Endothelial cell of umbilical vein (primary cell): ENCODE measurements at regions not wholly inside any gene's neighbourhood (a gene's known extent, or its start where the extent isn't known, plus 50 kb on each side); places are given as distances from the start of the nearest gene placed in this dataset.

Experiments
- BruUV-seq: library from RNA; stranded (reverse); fragments of 400-500 nt; replicated peaks from 2 replicates; lab custom pipeline; 2021; lab: Mats Ljungman, UMichigan
- CTCF ChIA-PET: fragments of 300-600, 350-600 bp; sonication (Branson Sonifier 250); formaldehyde crosslinking; loops from one replicate; lab custom pipeline; 2021; ENCODE audit warnings: antibody characterized with exemption, inconsistent platforms; lab: Charles Lee
- POLR2A ChIA-PET: fragments of 300-600, 350-600 bp; sonication (Branson Sonifier 250); formaldehyde crosslinking; loops from one replicate; lab custom pipeline; 2021; ENCODE audit warnings: antibody characterized with exemption, inconsistent platforms; lab: Charles Lee
- DNase-seq: peaks from one replicate; pipeline ENCODE4 v3.0.0-alpha.2; 2011; ENCODE audit warnings: low read depth, low spot score
- FAIRE-seq: peaks from 2 replicates; lab custom pipeline; 2011; peaks lifted over from hg19 to GRCh38; lab: Jason Lieb, UNC
- H2AFZ ChIP-seq: 2 replicates; pipeline ENCODE4 v1.6.0; 2012; ENCODE audit warnings: low read depth, low read length, control low read depth, inconsistent platforms
- H3K27ac ChIP-seq: 2 replicates; pipeline ENCODE4 v1.5.1; 2011; ENCODE audit warnings: low read depth, mild to moderate bottlenecking, control low read depth, low read length, moderate library complexity; ENCODE audit not compliant: insufficient read depth
- H3K27me3 ChIP-seq, 2 experiments: 2 replicates each; pipeline versions ENCODE4 v1.6.0 to v1.6.1; 2011; ENCODE audit warnings: low read length in 2 of 2, mixed read lengths in 1 of 2; ENCODE audit not compliant: control insufficient read depth in 2 of 2, insufficient read depth in 2 of 2
- H3K36me3 ChIP-seq, 2 experiments: 2 replicates in 1 of 2; 3 replicates in 1 of 2; pipeline ENCODE4 v1.5.1; 2011; ENCODE audit warnings: low read length in 2 of 2, mild to moderate bottlenecking in 1 of 2, moderate library complexity in 1 of 2; ENCODE audit not compliant: control insufficient read depth in 2 of 2, insufficient read depth in 2 of 2; ENCODE audit errors: extremely low read depth in 1 of 2
- H3K4me1 ChIP-seq: 3 replicates; pipeline ENCODE4 v1.5.1; 2011; ENCODE audit warnings: mild to moderate bottlenecking, low read length; ENCODE audit not compliant: control insufficient read depth, insufficient read depth; ENCODE audit errors: extremely low read depth
- H3K4me2 ChIP-seq: 2 replicates; pipeline ENCODE4 v1.6.1; 2011; ENCODE audit warnings: low read length, control low read depth, mixed read lengths; ENCODE audit not compliant: insufficient read depth
- H3K4me3 ChIP-seq, 3 experiments: fragments of 200-600 bp in 1 of 3; sonication (generic), shearing (Covaris generic) in 1 of 3; replicated peaks in 1 of 3; 2 replicates each; pipeline ENCODE4 v1.5.1; 2011 to 2016; ENCODE audit warnings: control low read depth in 3 of 3, low read length in 3 of 3, mild to moderate bottlenecking in 2 of 3, inconsistent platforms in 1 of 3, low read depth in 1 of 3, moderate library complexity in 1 of 3; ENCODE audit not compliant: insufficient read depth in 1 of 3
- H3K79me2 ChIP-seq: 2 replicates; pipeline ENCODE4 v1.6.0; 2012; ENCODE audit warnings: low read length, inconsistent platforms; ENCODE audit not compliant: control insufficient read depth, insufficient read depth
- H3K9ac ChIP-seq: replicated peaks from 2 replicates; pipeline ENCODE3; 2011; ENCODE audit warnings: low read length, control low read depth; ENCODE audit not compliant: insufficient read depth; ENCODE audit errors: extremely low read depth
- H3K9me1 ChIP-seq: replicated peaks from 3 replicates; pipeline ENCODE4 v1.6.0; 2011; ENCODE audit warnings: mild to moderate bottlenecking, low read length; ENCODE audit not compliant: control insufficient read depth, insufficient read depth; ENCODE audit errors: extremely low read depth
- H3K9me3 ChIP-seq: replicated peaks from 2 replicates; pipeline ENCODE4 v1.5.1; 2012; ENCODE audit warnings: low read length, inconsistent platforms; ENCODE audit not compliant: control insufficient read depth, insufficient read depth
- H4K20me1 ChIP-seq: replicated peaks from 2 replicates; pipeline ENCODE3; 2011; ENCODE audit warnings: mild to moderate bottlenecking, low read length; ENCODE audit not compliant: control insufficient read depth, insufficient read depth; ENCODE audit errors: extremely low read depth
- CTCF ChIP-seq, 2 donors: IDR thresholded peaks; 1 replicate in 1 of 2; 2 replicates in 1 of 2; pipeline ENCODE4 v1.5.1; 2011; ENCODE audit warnings: low read length in 2 of 2, mild to moderate bottlenecking in 2 of 2, moderate library complexity in 2 of 2, control low read depth in 1 of 2, inconsistent platforms in 1 of 2, low read depth in 1 of 2; ENCODE audit not compliant: insufficient read depth in 1 of 2; ENCODE audit errors: extremely low read depth in 1 of 2
- EZH2 ChIP-seq: IDR thresholded peaks from 2 replicates; pipeline ENCODE4 v1.6.1; 2012; ENCODE audit warnings: borderline replicate concordance, low read depth, mild to moderate bottlenecking, moderate library complexity, low read length, inconsistent platforms; ENCODE audit not compliant: severe bottlenecking
- FOS ChIP-seq: IDR thresholded peaks from 2 replicates; pipeline ENCODE4 v1.6.1; 2011; ENCODE audit warnings: mild to moderate bottlenecking, low read length, moderate library complexity, borderline replicate concordance; ENCODE audit not compliant: insufficient read depth
- GATA2 ChIP-seq: IDR thresholded peaks from 2 replicates; pipeline ENCODE4 v1.7.0; 2011; ENCODE audit warnings: low read depth, mild to moderate bottlenecking, moderate library complexity, mixed read lengths, low read length; ENCODE audit not compliant: insufficient read length, insufficient read depth
- JUN ChIP-seq: IDR thresholded peaks from 2 replicates; pipeline ENCODE4 v1.6.1; 2011; ENCODE audit warnings: borderline replicate concordance, low read depth; ENCODE audit not compliant: insufficient read length, insufficient read depth
- MAX ChIP-seq: IDR thresholded peaks from 2 replicates; pipeline ENCODE4 v1.6.1; 2011; ENCODE audit not compliant: insufficient read depth, insufficient read length
- MYC ChIP-seq: IDR thresholded peaks from one replicate; pipeline ENCODE4 v1.6.1; 2011; ENCODE audit warnings: mild to moderate bottlenecking, low read depth, low read length
- POLR2A ChIP-seq: IDR thresholded peaks from 2 replicates; pipeline ENCODE4 v1.6.1; 2012; ENCODE audit warnings: low read depth, mild to moderate bottlenecking, control low read depth, low read length
- POLR2AphosphoS5 ChIP-seq: IDR thresholded peaks from 2 replicates; pipeline ENCODE4 v1.6.1; 2012; ENCODE audit warnings: low read depth, mild to moderate bottlenecking, control low read depth, low read length, moderate library complexity; ENCODE audit not compliant: insufficient read depth
- dilution Hi-C: fragments of 300-500 bp; cut with MboI; formaldehyde crosslinking; loops from one replicate; pipeline ENCODE4 v1.15.0; 2019; ENCODE audit warnings: low sequenced_read_pairs; ENCODE audit not compliant: extremely low pct_ligation_motif_present
- intact Hi-C: fragments of 100-400 bp; cut with micrococcal nuclease; formaldehyde crosslinking; loops from one replicate; pipeline ENCODE4 v1.10.0; 2022

- ChIA-PET POLR2A (no interaction called here), CTCF (no interaction called here)
- no peaks in the 10 kb centered on the region for H3K27me3 ChIP-seq
- DNase-seq (no peak), FAIRE-seq (no peak)
- H3K9me1 ChIP-seq = no peaks in the 10 kb centered on the region
- no peaks in the 10 kb centered on the region for H3K4me1 ChIP-seq
- H3K9ac ChIP-seq = no peak overlapping the region
- no peaks in the 10 kb centered on the region for H4K20me1 ChIP-seq
- no peak overlapping the region for H2AFZ ChIP-seq
- H3K9me3 ChIP-seq = no peaks in the 10 kb centered on the region
- intact Hi-C loops = no loop called here
- no peaks in the 10 kb centered on the region for H3K79me2 ChIP-seq
- no peak overlapping the region for H3K27ac ChIP-seq
- no peak overlapping the region for H3K4me3 ChIP-seq
- dilution Hi-C loops = no loop called here
- H3K4me2 ChIP-seq = no peak overlapping the region
- no TSS peak for BruUV-seq
- H3K36me3 ChIP-seq = no peaks in the 10 kb centered on the region
- no peak for TF ChIP-seq POLR2AphosphoS5
- TF ChIP-seq MYC = no peak
- no peak for TF ChIP-seq CTCF (IDR thresholded peaks at IDR 0.05; ENCODE audit: extremely low read depth in 1 of 2, insufficient read depth in 1 of 2, low read depth in 1 of 2, low read length in 2 of 2)
- TF ChIP-seq FOS = no peak
- no peak for TF ChIP-seq POLR2A
- TF ChIP-seq EZH2 = no peak
- TF ChIP-seq GATA2 = no peak
- no peak for TF ChIP-seq MAX
- no peak for TF ChIP-seq JUN
Observed at GRCh38 chr13:72620874-72621273, 106.6 kb downstream of the MZT1 start.
